ENCODE measurements at regions not wholly inside any gene's neighbourhood (a gene's known extent, or its start where the extent isn't known, plus 50 kb on each side); places are given as distances from the start of the nearest gene placed in this dataset.
"Not testable (repeated sequence)": the region's sequence is repeated elsewhere in the genome, so short reads cannot be mapped to it uniquely, and the experiment has no call there.

DNA sequence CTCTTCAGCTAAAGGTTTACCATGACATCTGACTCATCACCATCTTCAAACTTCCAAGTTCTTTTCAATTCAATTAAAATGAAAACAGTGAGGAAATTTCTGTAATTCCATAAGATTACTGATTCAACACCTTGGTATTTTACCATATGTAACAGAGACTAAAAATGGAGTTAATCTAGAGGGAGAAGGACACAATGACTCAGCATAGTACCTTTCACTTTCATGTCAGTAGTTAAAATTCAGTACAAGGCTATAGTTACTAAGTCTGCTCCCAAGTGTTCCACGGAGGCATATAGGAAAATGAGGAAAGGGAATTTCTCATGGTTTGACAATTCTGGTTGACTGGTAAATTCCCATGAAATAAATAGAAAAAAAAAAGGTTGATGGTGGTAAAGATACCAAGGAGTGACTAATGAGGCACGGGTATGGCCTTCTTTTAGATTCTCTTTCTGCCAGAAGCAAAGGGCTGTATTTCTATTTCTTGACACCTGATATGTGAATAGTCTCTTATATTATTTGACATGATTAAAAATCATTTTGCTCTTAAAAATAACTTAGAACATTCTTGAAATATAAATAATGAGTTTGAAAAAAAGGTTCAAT is 526.7 kb upstream of the ADGRB3 start:
- TF ChIP-seq, protein P1, sequence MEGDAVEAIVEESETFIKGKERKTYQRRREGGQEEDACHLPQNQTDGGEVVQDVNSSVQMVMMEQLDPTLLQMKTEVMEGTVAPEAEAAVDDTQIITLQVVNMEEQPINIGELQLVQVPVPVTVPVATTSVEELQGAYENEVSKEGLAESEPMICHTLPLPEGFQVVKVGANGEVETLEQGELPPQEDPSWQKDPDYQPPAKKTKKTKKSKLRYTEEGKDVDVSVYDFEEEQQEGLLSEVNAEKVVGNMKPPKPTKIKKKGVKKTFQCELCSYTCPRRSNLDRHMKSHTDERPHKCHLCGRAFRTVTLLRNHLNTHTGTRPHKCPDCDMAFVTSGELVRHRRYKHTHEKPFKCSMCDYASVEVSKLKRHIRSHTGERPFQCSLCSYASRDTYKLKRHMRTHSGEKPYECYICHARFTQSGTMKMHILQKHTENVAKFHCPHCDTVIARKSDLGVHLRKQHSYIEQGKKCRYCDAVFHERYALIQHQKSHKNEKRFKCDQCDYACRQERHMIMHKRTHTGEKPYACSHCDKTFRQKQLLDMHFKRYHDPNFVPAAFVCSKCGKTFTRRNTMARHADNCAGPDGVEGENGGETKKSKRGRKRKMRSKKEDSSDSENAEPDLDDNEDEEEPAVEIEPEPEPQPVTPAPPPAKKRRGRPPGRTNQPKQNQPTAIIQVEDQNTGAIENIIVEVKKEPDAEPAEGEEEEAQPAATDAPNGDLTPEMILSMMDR (IDR thresholded peaks at IDR 0.05), result no peak
- TF ChIP-seq ZFX (IDR thresholded peaks at IDR 0.05; ENCODE audit: borderline replicate concordance), result no peak
- H3K27ac ChIP-seq, result no peak overlapping the region

GRCh38 chr6:68094070-68094469 is 541.0 kb upstream of the ADGRB3 start:
- H3K27ac ChIP-seq, result no peak overlapping the region
- no peak for TF ChIP-seq ZFX (IDR thresholded peaks at IDR 0.05; ENCODE audit: borderline replicate concordance)
- TF ChIP-seq, protein P1 (IDR thresholded peaks at IDR 0.05), result no peak

DNA sequence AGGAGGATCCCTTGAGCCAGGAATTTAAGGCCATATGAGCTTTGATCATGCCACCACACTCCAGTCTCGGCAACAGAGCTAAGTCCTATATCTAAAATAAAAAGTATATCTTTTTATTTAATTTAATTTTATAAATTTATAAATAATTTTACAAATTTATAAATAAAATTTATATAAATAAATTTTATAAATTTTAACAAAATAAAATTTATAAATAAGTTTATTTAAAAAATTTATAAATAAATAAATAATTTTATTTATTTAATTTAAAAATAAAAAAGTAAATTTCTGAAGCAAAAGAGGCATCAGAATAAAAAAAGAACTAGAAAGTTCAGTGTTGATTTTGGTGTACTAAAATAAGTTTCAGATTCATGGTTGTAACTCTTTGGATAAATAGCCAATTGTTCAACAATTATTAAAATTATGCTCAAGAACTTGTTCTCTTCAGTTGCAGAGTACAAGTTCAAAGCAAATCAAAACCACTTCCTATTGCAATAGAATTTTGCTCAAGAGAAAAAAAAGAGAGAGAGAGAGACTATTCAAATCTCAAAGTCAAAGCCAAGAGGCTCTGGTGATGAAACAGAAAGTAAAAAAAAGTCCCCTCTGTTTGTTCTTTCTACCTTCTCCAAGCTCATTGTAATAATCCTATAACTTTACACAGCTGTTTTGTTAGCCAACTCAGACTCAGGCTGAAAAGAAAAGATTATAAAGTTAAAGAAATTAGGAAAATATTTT is 547.5 kb upstream of the ADGRB3 start:
- TF ChIP-seq ZFX (IDR thresholded peaks at IDR 0.05; ENCODE audit: borderline replicate concordance), result no peak
- TF ChIP-seq, protein P1 (IDR thresholded peaks at IDR 0.05), result no peak
- H3K27ac ChIP-seq, result no peak overlapping the region

DNA sequence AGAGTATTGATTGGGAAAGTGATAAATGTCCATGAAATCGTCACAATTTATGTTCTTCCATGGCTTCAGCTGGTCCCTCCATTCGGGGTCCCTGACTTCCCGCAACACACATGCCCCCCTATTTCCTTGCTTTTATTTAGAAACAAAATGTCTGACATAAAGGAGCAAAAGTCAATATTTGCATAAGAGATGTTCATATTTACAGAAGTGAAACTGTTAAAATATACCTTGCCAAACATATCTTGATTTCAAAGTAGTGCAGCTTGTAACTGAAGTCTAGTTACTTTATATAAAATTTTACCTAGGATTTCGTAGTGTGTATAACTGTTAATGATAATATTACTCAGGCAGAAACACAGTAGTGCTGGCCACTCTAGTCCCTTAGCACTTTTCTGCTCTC is 548.9 kb upstream of the ADGRB3 start:
- no peak for TF ChIP-seq ZFX (IDR thresholded peaks at IDR 0.05; ENCODE audit: borderline replicate concordance)
- TF ChIP-seq, protein P1 (IDR thresholded peaks at IDR 0.05), result no peak

DNA sequence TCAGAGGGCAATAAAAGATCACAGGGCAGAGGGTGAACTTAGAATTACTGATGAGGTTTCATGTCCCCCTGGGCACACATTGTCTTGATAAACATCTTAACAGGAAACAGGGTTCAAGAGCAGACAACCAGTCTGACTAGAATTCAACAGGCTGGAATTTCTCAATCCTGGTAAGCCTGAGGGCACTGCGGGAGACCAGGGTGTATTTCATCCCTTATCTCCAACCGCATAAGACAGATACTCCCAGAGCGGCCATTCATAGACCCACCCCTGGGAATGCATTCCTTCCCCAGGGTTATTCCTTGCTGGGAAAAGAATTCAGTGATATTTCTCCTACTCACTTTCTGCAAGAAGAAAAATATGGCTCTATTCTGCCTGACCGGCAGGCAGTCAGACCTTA is 549.5 kb upstream of the ADGRB3 start:
- H3K27ac ChIP-seq, result not testable (repeated sequence)

More for the DNA sequence above, 548.9 kb upstream of the ADGRB3 start:
- H3K27ac ChIP-seq, result no peak overlapping the region

- no peak for TF ChIP-seq ZFX (IDR thresholded peaks at IDR 0.05; ENCODE audit: borderline replicate concordance)
- TF ChIP-seq, protein P1 (IDR thresholded peaks at IDR 0.05), result no peak
- H3K27ac ChIP-seq, result no peak overlapping the region
Measured at GRCh38 chr6:68082086-68082485, 553.0 kb upstream of the ADGRB3 start.

- no peak overlapping the region for H3K27ac ChIP-seq
- TF ChIP-seq, protein P1 (IDR thresholded peaks at IDR 0.05), result no peak
- TF ChIP-seq ZFX (IDR thresholded peaks at IDR 0.05; ENCODE audit: borderline replicate concordance), result no peak
Measured at GRCh38 chr6:68080074-68080473, 555.0 kb upstream of the ADGRB3 start.
